ENCODE measurements at regions not wholly inside any gene's neighbourhood (a gene's known extent, or its start where the extent isn't known, plus 50 kb on each side); places are given as distances from the start of the nearest gene placed in this dataset.

DNA sequence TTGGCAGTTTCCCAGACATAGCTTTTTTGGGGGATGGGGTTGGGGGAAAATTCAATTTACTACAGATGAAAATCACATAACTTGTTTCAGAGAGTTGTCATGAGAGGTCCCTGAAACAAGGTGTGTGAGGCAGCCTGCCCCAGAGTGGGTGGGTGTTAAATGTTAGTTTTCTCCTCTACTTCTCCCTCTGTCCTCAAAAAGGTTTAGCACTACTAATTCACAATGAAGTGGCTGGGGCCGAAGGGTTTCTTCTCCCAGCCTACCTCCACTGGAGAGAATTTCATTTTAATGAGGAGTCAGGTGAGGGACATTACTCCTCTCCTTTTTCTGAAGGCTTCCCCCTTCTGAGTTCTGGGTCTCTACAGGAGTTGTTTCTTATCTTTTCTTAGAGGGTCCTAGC, 103.3 kb downstream of the C1orf94 start:
- no peak overlapping the region for H2AFZ ChIP-seq (ENCODE audit: low read length)
- H3K9ac ChIP-seq (ENCODE audit: extremely low read depth, insufficient read length, low read length): no peak overlapping the region
- no peaks in the 10 kb centered on the region for H3K79me1 ChIP-seq (ENCODE audit: insufficient read depth, low read depth, low read length, poor library complexity, severe bottlenecking)
- H2BK12ac ChIP-seq (ENCODE audit: insufficient read length, low read depth, low read length): no peak overlapping the region
- H3K9me3 ChIP-seq (ENCODE audit: control insufficient read depth, low read depth, low read length): no peaks in the 10 kb centered on the region
- no peaks in the 10 kb centered on the region for H3K36me3 Mint-ChIP-seq (ENCODE audit: insufficient read depth in 1 of 3, low read depth in 3 of 3)
- H2BK120ac ChIP-seq (ENCODE audit: low read depth, low read length, poor library complexity, severe bottlenecking): no peak overlapping the region
- no peak overlapping the region for H2BK5ac ChIP-seq (ENCODE audit: insufficient read length, low read length)
- no peak overlapping the region for H3K27ac ChIP-seq (ENCODE audit: insufficient read length, low read depth, low read length)
- no peak for DNase-seq
- no peaks in the 10 kb centered on the region for H3K79me2 ChIP-seq (ENCODE audit: insufficient read depth, low read length)
- no peaks in the 10 kb centered on the region for H3K23me2 ChIP-seq (ENCODE audit: insufficient read length, low read depth, low read length, poor library complexity, severe bottlenecking)
- no peak overlapping the region for H4K8ac ChIP-seq (replicated peaks; ENCODE audit: insufficient read length, low read depth, low read length)
- H3K18ac ChIP-seq (ENCODE audit: insufficient read length, low read depth, low read length): no peak overlapping the region
- no peak overlapping the region for H3K4me2 ChIP-seq (ENCODE audit: insufficient read depth, insufficient read length, low read length)
- H4K20me1 ChIP-seq (ENCODE audit: control insufficient read depth, insufficient read depth, insufficient read length): no peaks in the 10 kb centered on the region
- no peak overlapping the region for H2AK5ac ChIP-seq (ENCODE audit: insufficient read length, low read length)
- H3K4me3 Mint-ChIP-seq: no peak overlapping the region
- H3K4me1 ChIP-seq (ENCODE audit: insufficient read depth, low read length): no peaks in the 10 kb centered on the region
- H3T11ph ChIP-seq (ENCODE audit: low read length): no peak overlapping the region
- H4K91ac ChIP-seq (ENCODE audit: insufficient read length, low read depth, low read length): no peak overlapping the region
- no peak overlapping the region for H3K14ac ChIP-seq (ENCODE audit: insufficient read depth, low read length)
- H3K27me3 Mint-ChIP-seq (ENCODE audit: low read depth): peaks cover 19% of the 10 kb centered on the region
- no CpG with 5 or more reads among the region's 1 CpG for WGBS (ENCODE audit: extremely low coverage, insufficient read length, low lambda C conversion rate)
- H4K5ac ChIP-seq (ENCODE audit: insufficient read length, low read depth, low read length): no peak overlapping the region
- peak overlapping the region in 1 of 3 experiments; percentile 93; a peak in 1 of 7 replicates for H3K27ac Mint-ChIP-seq
- no peak overlapping the region for H3K56ac ChIP-seq (ENCODE audit: insufficient read length, low read depth, low read length)
- H3K23ac ChIP-seq (ENCODE audit: insufficient read length, low read depth, low read length): no peak overlapping the region
- no peak overlapping the region for H2BK15ac ChIP-seq (ENCODE audit: low read depth, low read length)
- H3K4me1 Mint-ChIP-seq: peaks cover 3 to 4% of the 10 kb centered on the region in 2 experiments; a peak in 2 of 4 replicates
- H3K9me3 Mint-ChIP-seq: no peaks in the 10 kb centered on the region; a peak in 1 of 5 replicates
- no peaks in the 10 kb centered on the region; the same call in 1 of the 2 replicates for H3K27me3 ChIP-seq (ENCODE audit: insufficient read depth, low read length)
- H2BK20ac ChIP-seq (ENCODE audit: low read depth, low read length, poor library complexity, severe bottlenecking): no peak overlapping the region
- TF ChIP-seq, protein P1, sequence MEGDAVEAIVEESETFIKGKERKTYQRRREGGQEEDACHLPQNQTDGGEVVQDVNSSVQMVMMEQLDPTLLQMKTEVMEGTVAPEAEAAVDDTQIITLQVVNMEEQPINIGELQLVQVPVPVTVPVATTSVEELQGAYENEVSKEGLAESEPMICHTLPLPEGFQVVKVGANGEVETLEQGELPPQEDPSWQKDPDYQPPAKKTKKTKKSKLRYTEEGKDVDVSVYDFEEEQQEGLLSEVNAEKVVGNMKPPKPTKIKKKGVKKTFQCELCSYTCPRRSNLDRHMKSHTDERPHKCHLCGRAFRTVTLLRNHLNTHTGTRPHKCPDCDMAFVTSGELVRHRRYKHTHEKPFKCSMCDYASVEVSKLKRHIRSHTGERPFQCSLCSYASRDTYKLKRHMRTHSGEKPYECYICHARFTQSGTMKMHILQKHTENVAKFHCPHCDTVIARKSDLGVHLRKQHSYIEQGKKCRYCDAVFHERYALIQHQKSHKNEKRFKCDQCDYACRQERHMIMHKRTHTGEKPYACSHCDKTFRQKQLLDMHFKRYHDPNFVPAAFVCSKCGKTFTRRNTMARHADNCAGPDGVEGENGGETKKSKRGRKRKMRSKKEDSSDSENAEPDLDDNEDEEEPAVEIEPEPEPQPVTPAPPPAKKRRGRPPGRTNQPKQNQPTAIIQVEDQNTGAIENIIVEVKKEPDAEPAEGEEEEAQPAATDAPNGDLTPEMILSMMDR (conservative IDR thresholded peaks at IDR 0.05): no peak
- H3K4ac ChIP-seq (ENCODE audit: low read depth, low read length): no peak overlapping the region

Data from H9 (cell line).